Lower lobe of right lung (tissue), 2 donors: ENCODE measurements at regions not wholly inside any gene's neighbourhood (a gene's known extent, or its start where the extent isn't known, plus 50 kb on each side); places are given as distances from the start of the nearest gene placed in this dataset.

ENCODE experiments used
- ATAC-seq, 2 donors: fragments of 200-7000 bp; cut with Tn5 transposase; one replicate each; pipeline ENCODE4 v1.9.1; 2020 to 2022; ENCODE audit warnings: mild to moderate bottlenecking in 2 of 2, moderate library complexity in 2 of 2
- DNase-seq: peaks from one replicate; pipeline ENCODE4 v3.0.0-alpha.2; 2020
- H3K27ac ChIP-seq: fragments of 200-600 bp; one replicate; pipeline ENCODE4 v1.8.0; 2022
- H3K27me3 ChIP-seq: fragments of 200-600 bp; one replicate; pipeline ENCODE4 v1.8.0; 2022; ENCODE audit warnings: low read depth
- H3K36me3 ChIP-seq: fragments of 200-600 bp; one replicate; pipeline ENCODE4 v1.8.0; 2022; ENCODE audit warnings: mild to moderate bottlenecking
- H3K4me1 ChIP-seq: fragments of 200-600 bp; one replicate; pipeline ENCODE4 v1.8.0; 2022
- H3K4me3 ChIP-seq: fragments of 200-600 bp; one replicate; pipeline ENCODE4 v1.8.0; 2022; ENCODE audit warnings: mild to moderate bottlenecking
- H3K9me3 ChIP-seq: fragments of 200-600 bp; one replicate; pipeline ENCODE4 v1.8.0; 2022
- CTCF ChIP-seq: fragments of 200-600 bp; IDR thresholded peaks from one replicate; pipeline ENCODE4 v1.8.0; 2022; ENCODE audit warnings: antibody characterized with exemption, mild to moderate bottlenecking
- intact Hi-C: fragments of 100-400 bp; cut with DNase I; formaldehyde crosslinking; loops from one replicate; pipeline ENCODE4 v1.11.0; 2022
- donor health status: DM: no; HTN: yes; CAD: no; lungs with severe emphysema.

DNA sequence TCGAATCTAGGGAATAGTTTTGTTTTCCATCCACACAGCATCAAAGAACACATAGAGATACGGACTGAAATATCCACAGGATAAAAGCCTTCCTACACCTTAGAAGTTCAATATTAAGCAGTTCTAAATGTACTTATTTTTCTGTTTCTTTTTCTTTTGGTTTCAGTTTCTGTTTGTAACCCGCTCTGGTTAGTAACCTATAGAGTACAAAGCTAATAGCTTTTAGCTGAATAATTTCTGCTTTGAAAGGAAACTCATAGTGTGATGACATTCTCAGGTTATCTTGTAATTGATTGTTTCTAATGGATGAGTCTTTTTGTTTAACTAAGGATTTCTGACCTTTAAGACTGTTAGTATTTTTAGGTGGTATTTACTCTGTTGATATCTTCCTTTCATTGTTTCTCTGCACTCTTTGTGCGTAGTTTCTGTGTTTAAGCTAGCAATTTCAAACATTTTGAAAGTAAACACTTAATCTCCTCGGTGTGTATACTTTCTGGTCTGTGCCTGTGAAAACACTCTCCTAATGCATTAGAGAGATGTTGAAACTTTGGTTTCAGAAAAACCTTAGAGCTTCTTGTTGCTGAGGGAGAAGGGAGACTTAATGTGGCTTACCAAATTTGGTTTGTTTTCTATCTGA, 385.5 kb downstream of the HDGFL1 start:
- intact Hi-C loops, result no loop called here
- no peaks in the 10 kb centered on the region for H3K36me3 ChIP-seq
- H3K4me1 ChIP-seq, result no peaks in the 10 kb centered on the region
- ATAC-seq (peak in 1 of 2 donors; percentile 89), DNase-seq (no peak)
- peak overlapping the region; percentile 59 for H3K27ac ChIP-seq
- H3K9me3 ChIP-seq, result no peaks in the 10 kb centered on the region
- TF ChIP-seq CTCF, result no peak
- no peaks in the 10 kb centered on the region for H3K27me3 ChIP-seq
- H3K4me3 ChIP-seq, result peak overlapping the region; percentile 36

DNA sequence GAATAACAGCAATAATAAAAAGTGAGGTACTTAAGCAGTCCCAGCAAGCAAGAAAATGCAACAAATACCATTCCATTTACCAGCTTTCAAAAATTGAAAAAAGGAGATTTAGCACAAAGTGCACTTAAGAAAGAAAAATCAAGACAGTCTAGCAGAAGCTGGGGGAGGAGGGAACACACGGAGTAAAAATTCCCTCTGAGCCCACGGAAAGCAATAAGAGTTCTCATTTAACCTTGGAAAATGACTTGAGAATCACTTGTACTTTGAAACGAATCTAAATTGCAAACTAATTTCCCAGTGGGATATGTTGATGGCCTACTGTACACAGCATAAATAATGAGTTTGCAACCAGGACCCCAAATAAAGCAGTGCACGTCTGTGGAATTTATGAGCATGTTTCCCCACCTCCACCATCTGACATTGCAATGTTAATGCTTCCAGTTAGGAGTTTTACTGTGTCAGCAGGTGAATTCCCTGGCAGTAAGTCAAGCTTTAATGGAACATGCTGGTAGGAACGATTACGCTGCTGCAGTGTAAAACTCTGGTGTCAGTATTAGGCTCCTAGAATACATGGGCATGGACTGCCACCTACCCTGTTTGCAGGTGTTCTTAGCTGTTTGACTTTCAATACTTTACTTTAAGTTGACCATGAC, 386.8 kb downstream of the HDGFL1 start:
- H3K4me1 ChIP-seq, result no peaks in the 10 kb centered on the region
- intact Hi-C loops, result no loop called here
- no peaks in the 10 kb centered on the region for H3K9me3 ChIP-seq
- no peak for DNase-seq
- no peak overlapping the region for H3K4me3 ChIP-seq
- no peaks in the 10 kb centered on the region for H3K36me3 ChIP-seq
- H3K27ac ChIP-seq, result no peak overlapping the region
- peak in 1 of 2 donors; percentile 40 for ATAC-seq
- TF ChIP-seq CTCF, result no peak
- no peaks in the 10 kb centered on the region for H3K27me3 ChIP-seq

DNA sequence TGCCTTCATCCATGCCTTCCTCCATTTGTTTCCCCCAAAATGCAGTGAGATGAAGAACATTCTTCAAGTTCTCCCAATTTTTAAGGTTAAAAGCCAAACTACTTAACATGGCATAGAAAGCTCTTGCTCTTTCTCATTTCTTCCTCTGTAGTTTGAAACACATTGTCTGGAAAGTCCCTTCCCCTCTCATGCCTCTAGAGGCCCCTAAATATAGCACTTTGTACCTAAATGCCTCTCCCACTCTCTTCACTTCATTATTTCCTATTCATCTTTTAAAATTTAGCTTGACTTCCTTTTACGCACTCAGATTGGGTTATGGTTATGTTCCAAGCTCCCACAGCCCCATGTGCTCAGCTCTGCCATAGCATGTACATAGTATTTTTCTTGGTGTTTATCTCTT, 389.3 kb downstream of the HDGFL1 start:
- no peak for TF ChIP-seq CTCF
- Histone ChIP-seq H3K9me3 (no peaks in the 10 kb centered on the region), H3K36me3 (no peaks in the 10 kb centered on the region), H3K4me3 (no peak overlapping the region), H3K27me3 (no peaks in the 10 kb centered on the region), H3K4me1 (no peaks in the 10 kb centered on the region), H3K27ac (no peak overlapping the region)
- ATAC-seq (no peak), DNase-seq (no peak)
- intact Hi-C loops, result no loop called here

DNA sequence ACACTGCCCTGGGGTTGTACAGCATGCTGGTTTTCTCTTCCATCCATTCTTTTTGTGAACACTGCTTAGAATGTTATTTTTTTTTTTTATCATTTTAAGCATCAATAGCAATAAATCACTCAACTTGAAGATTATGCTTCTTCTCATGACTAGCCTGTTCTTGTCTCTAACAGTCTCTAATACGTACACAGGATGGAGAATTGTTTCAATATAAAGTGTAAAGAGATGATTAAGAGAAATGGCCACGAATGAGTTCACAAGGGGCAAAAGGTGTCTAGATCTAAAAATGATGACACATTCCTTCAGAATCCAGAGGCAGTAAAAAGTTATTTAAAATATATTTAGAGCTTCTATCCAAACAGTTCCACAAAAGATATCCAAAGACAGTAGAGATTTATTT, 390.2 kb downstream of the HDGFL1 start:
- intact Hi-C loops, result no loop called here
- DNase-seq (no peak), ATAC-seq (no peak)
- H3K4me3 ChIP-seq, result no peak overlapping the region
- no peaks in the 10 kb centered on the region for H3K36me3 ChIP-seq
- H3K9me3 ChIP-seq, result no peaks in the 10 kb centered on the region
- TF ChIP-seq CTCF, result no peak
- no peaks in the 10 kb centered on the region for H3K4me1 ChIP-seq
- no peaks in the 10 kb centered on the region for H3K27me3 ChIP-seq
- H3K27ac ChIP-seq, result no peak overlapping the region

GRCh38 chr6:22964334-22964733, 395.0 kb downstream of the HDGFL1 start:
- no peak for ATAC-seq
- no peaks in the 10 kb centered on the region for H3K4me1 ChIP-seq
- H3K4me3 ChIP-seq, result no peak overlapping the region
- no peak for TF ChIP-seq CTCF
- DNase-seq, result no peak
- no peak overlapping the region for H3K27ac ChIP-seq
- intact Hi-C loops, result no loop called here
- no peaks in the 10 kb centered on the region for H3K36me3 ChIP-seq
- no peaks in the 10 kb centered on the region for H3K9me3 ChIP-seq
- H3K27me3 ChIP-seq, result no peaks in the 10 kb centered on the region
